ENCODE measurements at regions not wholly inside any gene's neighbourhood (a gene's known extent, or its start where the extent isn't known, plus 50 kb on each side); places are given as distances from the start of the nearest gene placed in this dataset.

GRCh38 chr7:110075450-110075849, 1015.5 kb upstream of the LRRN3 start (continued):
- TF ChIP-seq MZF1 (tag by site-specific recombination; IDR thresholded peaks at IDR 0.05; ENCODE audit: borderline replicate concordance) (no peak), ZNF26 (tag by site-specific recombination; IDR thresholded peaks at IDR 0.05) (no peak), ZNF354C (tag by site-specific recombination; IDR thresholded peaks at IDR 0.05; ENCODE audit: borderline replicate concordance, low read depth) (no peak), ZSCAN16 (tag by site-specific recombination; IDR thresholded peaks at IDR 0.05) (no peak), GLIS1 (tag by site-specific recombination; IDR thresholded peaks at IDR 0.05) (no peak)

- no peaks in the 10 kb centered on the region for H3K9me3 ChIP-seq (ENCODE audit: control insufficient read depth, insufficient read depth, low read depth, low read length)
These were observed 1014.7 kb upstream of the LRRN3 start for GRCh38 chr7:110076194-110076593.

GRCh38 chr7:110084181-110084807, 1006.6 kb upstream of the LRRN3 start:
- ChIA-PET POLR2A (no interaction called here), CTCF (no interaction called here)
- H3K4me1 ChIP-seq (ENCODE audit: control insufficient read depth, insufficient read depth, low read length), result no peaks in the 10 kb centered on the region
- no peaks in the 10 kb centered on the region for H3K36me3 ChIP-seq (ENCODE audit: control insufficient read depth in 2 of 2, insufficient read depth in 1 of 2, low read length in 2 of 2)
- TF ChIP-seq ZNF580 (tag by site-specific recombination; IDR thresholded peaks at IDR 0.05) (no peak), ZBTB49 (tag by site-specific recombination; IDR thresholded peaks at IDR 0.05; ENCODE audit: low read depth) (no peak), TSHZ1 (tag by site-specific recombination; IDR thresholded peaks at IDR 0.05; ENCODE audit: borderline replicate concordance) (no peak), ZNF24 (tag by site-specific recombination; IDR thresholded peaks at IDR 0.05) (no peak), OSR2 (tag by site-specific recombination; IDR thresholded peaks at IDR 0.05) (no peak), ZNF645 (tag by site-specific recombination; IDR thresholded peaks at IDR 0.05) (no peak), ZNF777 (tag by site-specific recombination; IDR thresholded peaks at IDR 0.05; ENCODE audit: borderline replicate concordance) (no peak), ZIC2 (tag by site-specific recombination; IDR thresholded peaks at IDR 0.05) (no peak), ZNF529 (tag by site-specific recombination; IDR thresholded peaks at IDR 0.05; ENCODE audit: insufficient replicate concordance) (no peak), ZNF114 (tag by site-specific recombination; IDR thresholded peaks at IDR 0.05) (no peak), ZNF202 (tag by site-specific recombination; IDR thresholded peaks at IDR 0.05; ENCODE audit: borderline replicate concordance) (no peak), ZNF791 (tag by site-specific recombination; IDR thresholded peaks at IDR 0.05) (no peak), ZNF140 (tag by site-specific recombination; IDR thresholded peaks at IDR 0.05) (no peak), ZNF610 (tag by site-specific recombination; IDR thresholded peaks at IDR 0.05; ENCODE audit: borderline replicate concordance) (no peak), ZSCAN16 (tag by site-specific recombination; IDR thresholded peaks at IDR 0.05) (no peak), ZXDB (tag by site-specific recombination; IDR thresholded peaks at IDR 0.05) (no peak), REPIN1 (tag by site-specific recombination; IDR thresholded peaks at IDR 0.05; ENCODE audit: low read depth) (no peak), ZNF223 (tag by site-specific recombination; IDR thresholded peaks at IDR 0.05) (no peak), ZNF221 (tag by site-specific recombination; IDR thresholded peaks at IDR 0.05; ENCODE audit: borderline replicate concordance) (no peak)
- H3K9me3 ChIP-seq (ENCODE audit: control insufficient read depth, insufficient read depth, low read depth, low read length), result no peaks in the 10 kb centered on the region
- no peak overlapping the region for H3K4me3 ChIP-seq (ENCODE audit: low read depth, low read length)
- H3K27ac ChIP-seq (ENCODE audit: extremely low read depth, low read depth, low read length), result no peak overlapping the region

More at GRCh38 chr7:110076194-110076593, 1014.7 kb upstream of the LRRN3 start:
- H3K36me3 ChIP-seq (ENCODE audit: control insufficient read depth in 2 of 2, insufficient read depth in 1 of 2, low read length in 2 of 2), result no peaks in the 10 kb centered on the region
- H3K4me3 ChIP-seq (ENCODE audit: low read depth, low read length), result no peak overlapping the region
- no peak for TF ChIP-seq ZNF169 (tag by site-specific recombination; IDR thresholded peaks at IDR 0.05)
- no peak for TF ChIP-seq KLF7 (tag by site-specific recombination; IDR thresholded peaks at IDR 0.05; ENCODE audit: borderline replicate concordance)
- no peak for TF ChIP-seq ZNF433 (tag by site-specific recombination; IDR thresholded peaks at IDR 0.05; ENCODE audit: low read depth)
- no peak for TF ChIP-seq ZNF571 (tag by site-specific recombination; IDR thresholded peaks at IDR 0.05)
- no peak for TF ChIP-seq ZNF366 (tag by site-specific recombination; conservative IDR thresholded peaks at IDR 0.05)
- TF ChIP-seq ZNF202 (tag by site-specific recombination; IDR thresholded peaks at IDR 0.05; ENCODE audit: borderline replicate concordance), result no peak
- ChIA-PET POLR2A (no interaction called here), CTCF (no interaction called here)
- H3K27ac ChIP-seq (ENCODE audit: extremely low read depth, low read depth, low read length), result no peak overlapping the region
- H3K4me1 ChIP-seq (ENCODE audit: control insufficient read depth, insufficient read depth, low read length), result no peaks in the 10 kb centered on the region
